ENCODE measurements at regions not wholly inside any gene's neighbourhood (a gene's known extent, or its start where the extent isn't known, plus 50 kb on each side); places are given as distances from the start of the nearest gene placed in this dataset.

- no peak for TF ChIP-seq EZH2phosphoT487 (IDR thresholded peaks at IDR 0.05; ENCODE audit: borderline replicate concordance, low read length)
- TF ChIP-seq, protein P1, sequence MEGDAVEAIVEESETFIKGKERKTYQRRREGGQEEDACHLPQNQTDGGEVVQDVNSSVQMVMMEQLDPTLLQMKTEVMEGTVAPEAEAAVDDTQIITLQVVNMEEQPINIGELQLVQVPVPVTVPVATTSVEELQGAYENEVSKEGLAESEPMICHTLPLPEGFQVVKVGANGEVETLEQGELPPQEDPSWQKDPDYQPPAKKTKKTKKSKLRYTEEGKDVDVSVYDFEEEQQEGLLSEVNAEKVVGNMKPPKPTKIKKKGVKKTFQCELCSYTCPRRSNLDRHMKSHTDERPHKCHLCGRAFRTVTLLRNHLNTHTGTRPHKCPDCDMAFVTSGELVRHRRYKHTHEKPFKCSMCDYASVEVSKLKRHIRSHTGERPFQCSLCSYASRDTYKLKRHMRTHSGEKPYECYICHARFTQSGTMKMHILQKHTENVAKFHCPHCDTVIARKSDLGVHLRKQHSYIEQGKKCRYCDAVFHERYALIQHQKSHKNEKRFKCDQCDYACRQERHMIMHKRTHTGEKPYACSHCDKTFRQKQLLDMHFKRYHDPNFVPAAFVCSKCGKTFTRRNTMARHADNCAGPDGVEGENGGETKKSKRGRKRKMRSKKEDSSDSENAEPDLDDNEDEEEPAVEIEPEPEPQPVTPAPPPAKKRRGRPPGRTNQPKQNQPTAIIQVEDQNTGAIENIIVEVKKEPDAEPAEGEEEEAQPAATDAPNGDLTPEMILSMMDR (IDR thresholded peaks at IDR 0.05; ENCODE audit: low read depth, low read length, poor library complexity, severe bottlenecking) = no peak
Observed at GRCh38 chr5:101440173-101440572, 537.1 kb upstream of the ST8SIA4 start.

All from DOHH2 (cell line).